ENCODE measurements at regions not wholly inside any gene's neighbourhood (a gene's known extent, or its start where the extent isn't known, plus 50 kb on each side); places are given as distances from the start of the nearest gene placed in this dataset.

DNA sequence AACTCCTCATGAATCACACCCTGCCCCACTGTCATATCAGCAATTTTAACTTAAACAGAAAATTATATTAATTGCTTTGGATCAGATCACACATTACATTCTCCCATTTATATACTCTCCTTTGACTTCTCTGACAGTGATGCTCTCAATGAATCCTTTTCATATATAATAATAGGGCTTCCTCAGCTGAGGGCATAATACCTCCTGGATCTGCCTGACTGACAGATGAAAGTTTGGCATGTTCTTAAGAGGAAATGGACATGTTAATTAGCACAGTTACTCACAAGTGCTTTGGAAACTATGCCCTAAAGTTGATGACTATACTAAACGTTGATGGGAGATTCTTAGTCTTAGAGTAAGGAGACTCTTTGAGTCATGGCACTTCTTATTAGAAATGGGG is 478.2 kb upstream of the LRRN3 start:
- intact Hi-C loops (cut with DNase I): no loop called here
- DNase-seq (ENCODE audit: missing footprints) (no peak), ATAC-seq (no peak)
